ENCODE measurements at regions not wholly inside any gene's neighbourhood (a gene's known extent, or its start where the extent isn't known, plus 50 kb on each side); places are given as distances from the start of the nearest gene placed in this dataset.
"Not testable (repeated sequence)": the region's sequence is repeated elsewhere in the genome, so short reads cannot be mapped to it uniquely, and the experiment has no call there.

DNA sequence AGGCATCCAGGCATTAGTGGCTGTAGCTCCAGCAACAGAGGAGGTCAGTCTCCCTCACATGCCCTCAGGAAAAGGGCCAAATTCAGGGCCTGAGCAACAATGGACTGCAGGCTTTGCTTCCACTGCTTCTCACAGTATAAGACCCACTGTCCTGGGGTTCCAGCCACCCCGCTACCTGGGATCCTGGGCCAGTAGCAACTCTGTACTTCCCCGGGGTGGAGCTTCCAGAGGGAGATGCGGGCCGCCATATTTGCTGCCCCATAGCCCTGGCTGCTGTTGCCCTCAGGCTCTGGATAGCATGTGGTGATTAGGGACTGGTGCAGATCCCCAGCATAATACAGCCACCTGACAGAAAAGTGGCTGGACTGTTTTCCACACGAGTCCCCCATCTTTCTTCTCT, 201.1 kb upstream of the POGK start:
- Histone ChIP-seq H3F3A (ENCODE audit: control insufficient read depth, insufficient read depth) (no peaks in the 10 kb centered on the region), H3K27ac (ENCODE audit: low read depth, low read length) (no peak overlapping the region), H3K9me2 (replicated peaks; ENCODE audit: control insufficient read depth, low read length) (no peaks in the 10 kb centered on the region), H3K4me3 (ENCODE audit: low read length) (no peak overlapping the region), H3K79me2 (ENCODE audit: control insufficient read depth, low read length) (no peaks in the 10 kb centered on the region), H3K4me1 (ENCODE audit: control insufficient read depth, low read length) (no peaks in the 10 kb centered on the region), H3K36me3 (ENCODE audit: control insufficient read depth, low read length) (no peaks in the 10 kb centered on the region), H3K4me2 (ENCODE audit: low read length) (no peak overlapping the region), H3K9me3 (ENCODE audit: control insufficient read depth, insufficient read depth, low read length) (no peaks in the 10 kb centered on the region; the same call in 1 of the 2 replicates), H4K20me1 (ENCODE audit: control insufficient read depth, insufficient read depth, low read depth, low read length) (no peaks in the 10 kb centered on the region), H3K27me3 (ENCODE audit: control insufficient read depth, low read length) (no peaks in the 10 kb centered on the region; the same call in 1 of the 2 replicates)
- TF ChIP-seq, protein P1, sequence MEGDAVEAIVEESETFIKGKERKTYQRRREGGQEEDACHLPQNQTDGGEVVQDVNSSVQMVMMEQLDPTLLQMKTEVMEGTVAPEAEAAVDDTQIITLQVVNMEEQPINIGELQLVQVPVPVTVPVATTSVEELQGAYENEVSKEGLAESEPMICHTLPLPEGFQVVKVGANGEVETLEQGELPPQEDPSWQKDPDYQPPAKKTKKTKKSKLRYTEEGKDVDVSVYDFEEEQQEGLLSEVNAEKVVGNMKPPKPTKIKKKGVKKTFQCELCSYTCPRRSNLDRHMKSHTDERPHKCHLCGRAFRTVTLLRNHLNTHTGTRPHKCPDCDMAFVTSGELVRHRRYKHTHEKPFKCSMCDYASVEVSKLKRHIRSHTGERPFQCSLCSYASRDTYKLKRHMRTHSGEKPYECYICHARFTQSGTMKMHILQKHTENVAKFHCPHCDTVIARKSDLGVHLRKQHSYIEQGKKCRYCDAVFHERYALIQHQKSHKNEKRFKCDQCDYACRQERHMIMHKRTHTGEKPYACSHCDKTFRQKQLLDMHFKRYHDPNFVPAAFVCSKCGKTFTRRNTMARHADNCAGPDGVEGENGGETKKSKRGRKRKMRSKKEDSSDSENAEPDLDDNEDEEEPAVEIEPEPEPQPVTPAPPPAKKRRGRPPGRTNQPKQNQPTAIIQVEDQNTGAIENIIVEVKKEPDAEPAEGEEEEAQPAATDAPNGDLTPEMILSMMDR (IDR thresholded peaks at IDR 0.05; ENCODE audit: low read depth, low read length, poor library complexity, severe bottlenecking): no peak
- no peak for TF ChIP-seq EZH2phosphoT487 (IDR thresholded peaks at IDR 0.05; ENCODE audit: borderline replicate concordance, low read length)

DNA sequence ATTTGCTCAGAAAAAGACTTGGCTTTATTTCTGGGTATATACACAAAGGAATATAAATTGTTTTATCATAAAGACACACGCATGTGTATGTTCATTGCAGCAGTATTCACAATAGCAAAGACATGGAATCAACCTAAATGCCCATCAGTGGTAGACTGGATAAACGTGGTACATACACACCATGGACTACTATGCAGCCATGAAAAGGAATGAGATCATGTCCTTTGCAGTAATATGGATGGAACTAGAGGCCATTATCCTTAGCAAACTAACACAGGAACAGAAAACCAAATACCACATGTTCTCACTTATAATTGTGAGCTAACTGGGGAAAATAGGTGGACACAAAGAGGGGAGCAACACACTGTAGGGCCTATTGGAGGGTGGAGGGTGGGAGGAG, 182.0 kb upstream of the POGK start:
- not testable (repeated sequence) for H3K4me2 ChIP-seq (ENCODE audit: low read length); H3K9me2 ChIP-seq (replicated peaks; ENCODE audit: control insufficient read depth, low read length); H3K4me3 ChIP-seq (ENCODE audit: low read length); H3K27me3 ChIP-seq (ENCODE audit: control insufficient read depth, low read length); H3K4me1 ChIP-seq (ENCODE audit: control insufficient read depth, low read length); H3F3A ChIP-seq (ENCODE audit: control insufficient read depth, insufficient read depth); H4K20me1 ChIP-seq (ENCODE audit: control insufficient read depth, insufficient read depth, low read depth, low read length); H3K9me3 ChIP-seq (ENCODE audit: control insufficient read depth, insufficient read depth, low read length); H3K27ac ChIP-seq (ENCODE audit: low read depth, low read length); H3K79me2 ChIP-seq (ENCODE audit: control insufficient read depth, low read length); H3K36me3 ChIP-seq (ENCODE audit: control insufficient read depth, low read length)

DNA sequence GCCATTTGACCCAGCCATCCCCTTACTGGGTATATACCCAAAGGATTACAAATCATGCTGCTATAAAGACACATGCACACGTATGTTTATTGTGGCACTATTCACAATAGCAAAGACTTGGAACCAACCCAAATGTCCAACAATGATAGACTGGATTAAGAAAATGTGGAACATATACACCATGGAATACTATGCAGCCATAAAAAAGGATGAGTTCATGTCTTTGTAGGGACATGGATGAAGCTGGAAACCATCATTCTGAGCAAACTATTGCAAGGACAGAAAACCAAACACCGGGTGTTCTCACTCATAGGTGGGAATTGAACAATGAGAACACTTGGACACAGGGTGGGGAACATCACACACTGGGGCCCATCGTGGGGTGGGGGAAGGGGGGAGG, 172.5 kb upstream of the POGK start:
- not testable (repeated sequence) for H4K20me1 ChIP-seq (ENCODE audit: control insufficient read depth, insufficient read depth, low read depth, low read length); H3K4me2 ChIP-seq (ENCODE audit: low read length); H3K4me3 ChIP-seq (ENCODE audit: low read length); H3K4me1 ChIP-seq (ENCODE audit: control insufficient read depth, low read length); H3K36me3 ChIP-seq (ENCODE audit: control insufficient read depth, low read length); H3K27me3 ChIP-seq (ENCODE audit: control insufficient read depth, low read length); H3K9me3 ChIP-seq (ENCODE audit: control insufficient read depth, insufficient read depth, low read length); H3F3A ChIP-seq (ENCODE audit: control insufficient read depth, insufficient read depth); H3K79me2 ChIP-seq (ENCODE audit: control insufficient read depth, low read length); H3K27ac ChIP-seq (ENCODE audit: low read depth, low read length); H3K9me2 ChIP-seq (replicated peaks; ENCODE audit: control insufficient read depth, low read length)

DNA sequence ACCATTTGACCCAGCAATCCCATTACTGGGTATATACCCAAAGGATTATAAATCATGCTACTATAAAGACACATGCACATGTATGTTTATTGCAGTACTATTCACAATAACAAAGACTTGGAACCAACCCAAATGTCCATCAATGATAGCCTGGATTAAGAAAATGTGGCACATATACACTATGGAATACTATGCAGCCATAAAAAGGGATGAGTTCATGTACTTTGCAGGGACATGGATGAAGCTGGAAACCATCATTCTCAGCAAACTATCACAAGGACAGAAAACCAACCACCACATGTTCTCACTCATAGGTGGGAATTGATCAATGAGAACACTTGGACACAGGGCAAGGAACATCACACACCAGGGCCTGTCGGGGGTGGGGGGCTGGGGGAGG, 171.7 kb upstream of the POGK start:
- not testable (repeated sequence) for H3K4me2 ChIP-seq (ENCODE audit: low read length); H4K20me1 ChIP-seq (ENCODE audit: control insufficient read depth, insufficient read depth, low read depth, low read length); H3F3A ChIP-seq (ENCODE audit: control insufficient read depth, insufficient read depth); H3K79me2 ChIP-seq (ENCODE audit: control insufficient read depth, low read length); H3K27me3 ChIP-seq (ENCODE audit: control insufficient read depth, low read length); H3K36me3 ChIP-seq (ENCODE audit: control insufficient read depth, low read length); H3K4me3 ChIP-seq (ENCODE audit: low read length); H3K4me1 ChIP-seq (ENCODE audit: control insufficient read depth, low read length); H3K9me3 ChIP-seq (ENCODE audit: control insufficient read depth, insufficient read depth, low read length); H3K27ac ChIP-seq (ENCODE audit: low read depth, low read length); H3K9me2 ChIP-seq (replicated peaks; ENCODE audit: control insufficient read depth, low read length)

DNA sequence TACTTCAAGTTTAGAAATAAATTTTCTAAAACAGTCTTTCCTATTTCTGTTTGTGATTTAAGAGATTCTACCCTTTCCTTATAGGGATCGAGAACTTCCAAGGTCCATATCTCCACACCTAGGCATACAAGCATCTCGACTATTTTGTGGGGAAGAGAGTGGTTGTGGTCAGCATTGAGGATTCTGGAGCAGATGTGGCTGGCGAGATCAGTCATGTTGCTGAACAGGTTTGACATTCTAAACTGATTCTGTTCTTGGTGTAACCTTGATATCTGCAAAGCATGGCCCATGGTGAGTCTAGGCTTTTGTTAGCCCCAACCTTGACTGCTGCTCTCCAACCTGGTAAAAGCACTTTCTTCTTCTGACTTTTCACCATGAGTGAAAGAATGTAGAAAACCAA, 167.6 kb upstream of the POGK start:
- Histone ChIP-seq H3K4me2 (ENCODE audit: low read length) (no peak overlapping the region), H3K9me3 (ENCODE audit: control insufficient read depth, insufficient read depth, low read length) (no peaks in the 10 kb centered on the region), H3K36me3 (ENCODE audit: control insufficient read depth, low read length) (no peaks in the 10 kb centered on the region), H3K27ac (ENCODE audit: low read depth, low read length) (no peak overlapping the region), H3K9me2 (replicated peaks; ENCODE audit: control insufficient read depth, low read length) (no peaks in the 10 kb centered on the region), H3K79me2 (ENCODE audit: control insufficient read depth, low read length) (no peaks in the 10 kb centered on the region), H3K27me3 (ENCODE audit: control insufficient read depth, low read length) (no peaks in the 10 kb centered on the region), H4K20me1 (ENCODE audit: control insufficient read depth, insufficient read depth, low read depth, low read length) (no peaks in the 10 kb centered on the region), H3F3A (ENCODE audit: control insufficient read depth, insufficient read depth) (no peaks in the 10 kb centered on the region), H3K4me1 (ENCODE audit: control insufficient read depth, low read length) (peaks cover 8% of the 10 kb centered on the region), H3K4me3 (ENCODE audit: low read length) (no peak overlapping the region)
- no peak for TF ChIP-seq EZH2phosphoT487 (IDR thresholded peaks at IDR 0.05; ENCODE audit: borderline replicate concordance, low read length)
- TF ChIP-seq, protein P1 (IDR thresholded peaks at IDR 0.05; ENCODE audit: low read depth, low read length, poor library complexity, severe bottlenecking): no peak
